GM12875 (cell line): ENCODE measurements at regions not wholly inside any gene's neighbourhood (a gene's known extent, or its start where the extent isn't known, plus 50 kb on each side); places are given as distances from the start of the nearest gene placed in this dataset.

ENCODE experiments used
- H3K4me3 ChIP-seq: one replicate; pipeline ENCODE4 v1.5.1; 2011; ENCODE audit warnings: low read depth, low read length, control low read depth
- CTCF ChIP-seq: IDR thresholded peaks from 2 replicates; pipeline ENCODE4 v1.5.1; 2011; ENCODE audit warnings: low read depth, mild to moderate bottlenecking, control low read depth, inconsistent platforms, low read length, moderate library complexity, borderline replicate concordance; ENCODE audit not compliant: insufficient read depth

- no peak for TF ChIP-seq CTCF
- H3K4me3 ChIP-seq = no peak overlapping the region
Observed at GRCh38 chr16:86403541-86404163, 106.7 kb upstream of the FOXF1 start.

GRCh38 chr16:86404678-86405077 is 105.6 kb upstream of the FOXF1 start:
- TF ChIP-seq CTCF = no peak
- H3K4me3 ChIP-seq = no peak overlapping the region

GRCh38 chr16:86405319-86405718 is 105.0 kb upstream of the FOXF1 start:
- H3K4me3 ChIP-seq = no peak overlapping the region
- TF ChIP-seq CTCF = no peak

GRCh38 chr16:86406056-86406455 is 104.3 kb upstream of the FOXF1 start:
- H3K4me3 ChIP-seq = no peak overlapping the region
- TF ChIP-seq CTCF = no peak

GRCh38 chr16:86408685-86409084 is 101.6 kb upstream of the FOXF1 start:
- TF ChIP-seq CTCF = no peak
- no peak overlapping the region for H3K4me3 ChIP-seq

- no peak overlapping the region for H3K4me3 ChIP-seq
- no peak for TF ChIP-seq CTCF
Observed at GRCh38 chr16:86410081-86410480, 100.2 kb upstream of the FOXF1 start.

- no peak for TF ChIP-seq CTCF
- no peak overlapping the region for H3K4me3 ChIP-seq
Observed at GRCh38 chr16:86410529-86410928, 99.8 kb upstream of the FOXF1 start.
